NT2/D1 (cell line): ENCODE measurements at regions not wholly inside any gene's neighbourhood (a gene's known extent, or its start where the extent isn't known, plus 50 kb on each side); places are given as distances from the start of the nearest gene placed in this dataset.

Experiments used
- YY1 ChIP-seq: IDR thresholded peaks from 2 replicates; pipeline ENCODE4 v1.6.1; 2011; ENCODE audit not compliant: insufficient read length, insufficient read depth
- ZNF274 ChIP-seq: IDR thresholded peaks from 2 replicates; pipeline ENCODE4 v1.6.1; 2011; ENCODE audit warnings: mild to moderate bottlenecking, low read depth, low read length

DNA sequence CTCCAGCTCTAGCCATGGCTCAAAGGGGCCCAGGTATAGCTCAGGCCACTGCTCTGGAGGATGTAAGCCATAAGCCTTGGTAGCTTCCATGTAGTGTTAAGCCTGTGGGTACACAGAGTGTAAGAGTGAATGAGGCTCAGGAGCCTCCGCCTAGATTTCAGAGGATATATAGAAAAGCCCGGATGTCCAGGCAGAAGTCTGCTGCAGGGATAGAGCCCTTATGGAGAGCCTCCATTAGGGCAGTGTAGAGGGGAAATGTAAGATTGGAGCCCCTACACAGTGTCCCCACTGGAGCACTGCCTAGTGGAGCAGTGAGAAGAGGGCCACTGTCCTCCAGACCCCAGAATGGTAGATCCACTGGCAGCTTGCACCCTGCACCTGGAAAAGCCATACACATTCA lies 240.8 kb upstream of the KLF14 start:
- no peak for TF ChIP-seq YY1
- no peak for TF ChIP-seq ZNF274
